GM12874 (cell line): ENCODE measurements at regions not wholly inside any gene's neighbourhood (a gene's known extent, or its start where the extent isn't known, plus 50 kb on each side); places are given as distances from the start of the nearest gene placed in this dataset.

Source experiments
- CTCF ChIP-seq: IDR thresholded peaks from 2 replicates; pipeline ENCODE4 v1.5.1; 2011; ENCODE audit warnings: low read depth, mild to moderate bottlenecking, control low read depth, low read length, moderate library complexity; ENCODE audit not compliant: insufficient read depth

- TF ChIP-seq CTCF = no peak
Measured at GRCh38 chrX:98371994-98372393, 1488.3 kb downstream of the RPA4 start.

- TF ChIP-seq CTCF = no peak
Measured at GRCh38 chrX:98379134-98379533, 1495.4 kb downstream of the RPA4 start.

- no peak for TF ChIP-seq CTCF
Measured at GRCh38 chrX:98380106-98380505, 1496.4 kb downstream of the RPA4 start.

GRCh38 chrX:98380556-98380955, 1496.8 kb downstream of the RPA4 start:
- TF ChIP-seq CTCF = no peak

GRCh38 chrX:98398542-98398941, 1514.8 kb downstream of the RPA4 start:
- no peak for TF ChIP-seq CTCF

GRCh38 chrX:98405376-98405775, 1521.7 kb downstream of the RPA4 start:
- no peak for TF ChIP-seq CTCF

- TF ChIP-seq CTCF = no peak
Measured at GRCh38 chrX:98407584-98407983, 1523.9 kb downstream of the RPA4 start.

GRCh38 chrX:98409867-98410266, 1526.2 kb downstream of the RPA4 start:
- no peak for TF ChIP-seq CTCF
